ENCODE measurements at regions not wholly inside any gene's neighbourhood (a gene's known extent, or its start where the extent isn't known, plus 50 kb on each side); places are given as distances from the start of the nearest gene placed in this dataset.
A peak's percentile ranks its signal among the peaks of the same experiment; 100 is the strongest.

DNA sequence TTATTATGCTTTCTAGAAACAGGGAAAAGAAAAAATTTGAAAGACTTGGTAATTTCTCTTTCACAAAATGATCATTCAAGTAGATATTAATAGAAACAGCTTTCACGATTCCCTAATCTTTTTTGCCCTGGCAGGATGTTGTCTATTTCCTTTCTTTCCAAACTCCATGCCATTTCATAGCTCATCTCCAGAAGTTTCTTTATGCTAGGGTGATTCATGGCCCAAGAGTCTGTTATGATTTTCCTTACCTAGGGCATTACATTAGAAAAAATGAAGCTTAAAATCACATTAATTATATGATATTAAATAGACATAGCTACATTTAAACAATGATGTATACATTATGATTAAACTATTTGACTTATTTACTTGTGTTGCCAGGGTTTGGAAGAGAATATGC, 762.1 kb downstream of the LTN1 start:
- DNase-seq (ENCODE audit: low spot score), result no peak

DNA sequence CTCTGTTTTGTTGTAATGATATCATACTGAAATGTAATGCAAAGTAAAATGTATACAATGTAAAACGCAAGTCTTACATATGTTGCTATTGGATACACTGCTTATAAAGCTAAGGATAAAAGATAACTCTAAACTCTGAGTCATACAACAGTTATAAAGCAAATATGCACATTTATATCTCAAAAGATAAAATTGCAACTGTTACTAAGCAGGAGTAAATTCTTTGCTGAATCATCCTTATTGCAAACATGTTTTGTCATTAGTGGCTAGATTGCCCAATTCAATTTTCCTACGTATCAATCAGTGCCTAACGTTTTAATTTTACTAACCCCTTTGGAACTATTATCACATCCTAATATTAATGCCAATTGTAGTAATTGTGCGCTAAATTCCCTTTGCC, 762.9 kb downstream of the LTN1 start:
- DNase-seq (ENCODE audit: low spot score), result peak; percentile 12

DNA sequence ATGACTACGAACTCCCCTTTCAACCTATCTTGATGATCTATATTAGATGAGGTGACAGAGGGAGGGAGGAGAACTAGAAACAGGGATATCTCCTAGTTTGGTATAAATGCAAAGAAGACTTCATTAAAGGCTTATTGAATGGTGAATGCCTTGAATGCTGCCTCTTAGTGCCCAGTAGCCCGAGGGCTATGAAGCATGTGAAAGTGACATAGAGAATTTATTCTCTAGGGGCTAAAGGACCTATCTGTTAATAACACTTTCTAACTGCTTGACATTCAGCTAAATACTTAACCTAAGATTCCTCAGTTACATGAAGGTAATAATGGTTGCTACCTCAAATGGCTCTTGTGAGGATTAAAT, 764.1 kb downstream of the LTN1 start:
- DNase-seq (ENCODE audit: low spot score), result no peak

DNA sequence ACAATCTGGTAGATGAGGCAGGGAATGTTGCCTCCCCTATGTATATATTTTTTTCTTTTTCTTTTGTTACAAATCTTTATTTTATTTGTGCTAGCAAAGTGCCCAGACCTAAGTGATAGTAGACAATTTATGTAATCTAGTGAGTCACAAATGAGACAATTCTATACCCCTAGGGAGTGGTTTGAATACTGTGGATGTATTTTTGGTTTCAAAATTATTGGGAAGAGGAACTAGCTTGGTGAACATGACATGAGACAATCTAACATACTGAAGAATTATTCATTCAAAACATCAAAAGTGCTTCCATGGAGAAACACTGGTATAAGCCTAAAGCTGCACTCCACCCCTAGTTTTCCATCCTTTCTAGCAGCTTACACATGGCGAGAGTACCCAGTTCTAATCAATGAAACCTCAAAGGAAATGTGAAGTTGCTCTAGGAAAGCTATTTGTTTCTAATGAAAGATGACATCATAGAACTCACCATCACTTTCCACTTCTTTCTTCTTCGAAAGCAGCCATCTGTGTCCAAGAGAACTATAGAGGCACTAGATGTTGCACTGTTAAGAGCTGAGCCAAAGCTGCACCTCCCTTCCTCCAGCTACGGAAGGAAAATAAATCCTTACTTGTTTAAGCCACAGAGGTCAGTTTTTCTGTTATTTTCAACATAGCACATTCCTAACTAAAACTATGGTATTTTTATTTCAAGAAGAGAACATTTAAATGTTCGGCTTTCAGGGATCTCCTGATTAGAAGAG, 764.6 kb downstream of the LTN1 start:
- no peak for DNase-seq (ENCODE audit: low spot score)

GRCh38 chr21:28226563-28226962, 766.1 kb downstream of the LTN1 start:
- DNase-seq (ENCODE audit: low spot score), result no peak

GRCh38 chr21:28224191-28224726, 768.4 kb downstream of the LTN1 start:
- no peak for DNase-seq (ENCODE audit: low spot score)

GRCh38 chr21:28221984-28222383, 770.7 kb downstream of the LTN1 start:
- no peak for DNase-seq (ENCODE audit: low spot score)

- DNase-seq (ENCODE audit: low spot score), result no peak
Observed at GRCh38 chr21:28220680-28221079, 772.0 kb downstream of the LTN1 start.

- DNase-seq (ENCODE audit: low spot score), result no peak
Observed at GRCh38 chr21:28216976-28217523, 775.6 kb downstream of the LTN1 start.

- no peak for DNase-seq (ENCODE audit: low spot score)
Observed at GRCh38 chr21:28215214-28215954, 777.3 kb downstream of the LTN1 start.

DNA sequence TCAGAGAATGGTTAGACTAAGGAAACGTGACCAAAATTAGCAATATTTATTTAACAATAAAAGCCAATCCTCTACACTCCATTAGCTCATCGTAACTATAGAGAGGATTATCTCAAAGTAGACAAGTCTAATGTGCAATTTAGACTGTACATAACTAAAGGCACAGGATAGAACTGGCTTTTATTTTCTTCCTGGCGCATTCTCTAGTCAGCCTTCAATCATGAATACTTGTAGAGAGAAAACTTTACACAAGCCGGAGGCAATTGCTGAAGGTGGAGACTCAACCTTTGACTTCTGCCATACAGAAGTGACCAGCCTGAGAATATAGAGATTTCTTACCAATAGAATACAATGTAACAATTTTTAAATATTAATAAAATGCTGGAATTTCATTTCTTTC, 777.9 kb downstream of the LTN1 start:
- no peak for DNase-seq (ENCODE audit: low spot score)

GRCh38 chr21:28213261-28213660, 779.4 kb downstream of the LTN1 start:
- no peak for DNase-seq (ENCODE audit: low spot score)

DNA sequence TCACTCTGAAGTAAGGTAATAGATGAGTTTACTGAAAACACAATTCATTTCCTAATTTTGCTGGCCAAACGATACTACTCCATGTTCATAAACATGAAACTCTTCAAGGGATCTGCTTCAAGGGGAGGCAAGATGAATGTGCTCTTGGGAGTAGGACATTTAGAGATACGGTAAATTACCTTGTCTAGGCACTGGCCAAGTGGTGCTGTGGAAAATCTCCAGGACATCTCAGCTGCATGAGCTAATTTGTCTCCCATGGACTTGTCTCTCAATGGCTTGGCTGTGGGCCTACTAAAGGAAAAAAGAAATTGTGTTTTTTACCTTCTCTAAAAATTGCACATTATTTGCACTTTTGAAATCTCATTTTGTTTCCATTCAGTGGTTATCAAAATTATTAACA, 780.6 kb downstream of the LTN1 start:
- DNase-seq (ENCODE audit: low spot score), result no peak

DNA sequence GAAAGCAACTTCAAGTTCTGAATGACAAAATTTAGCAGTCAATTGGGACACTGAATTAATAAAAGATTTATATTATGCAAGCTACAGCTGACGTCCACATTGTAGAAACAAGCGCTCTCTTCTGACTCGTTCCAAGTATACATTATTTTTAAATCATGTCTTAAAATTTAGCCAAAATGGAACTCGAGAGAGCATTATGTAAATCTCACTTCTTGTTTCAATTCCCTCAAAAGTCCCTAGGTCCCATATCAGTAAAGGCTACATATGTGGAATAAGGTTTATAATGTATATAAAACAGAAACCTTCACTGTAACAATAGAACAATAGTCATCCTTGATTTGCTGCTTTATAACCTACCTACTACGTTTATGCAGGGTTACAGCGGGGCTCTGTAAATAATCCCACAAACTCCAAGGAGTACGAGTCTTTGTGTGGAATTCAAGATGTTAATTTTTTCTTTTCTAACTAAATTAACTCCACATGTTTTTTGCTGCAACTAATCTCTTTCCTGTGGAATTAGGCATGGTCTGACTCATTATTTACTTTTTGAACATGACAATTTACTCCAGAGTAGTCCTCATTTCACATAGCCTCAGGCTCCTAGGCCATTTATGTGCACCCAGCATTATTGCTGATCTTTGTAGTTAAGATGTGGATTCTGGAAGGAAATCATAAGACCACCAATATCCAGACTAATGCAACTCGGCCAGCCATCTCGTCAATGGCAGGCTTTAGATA, 785.1 kb downstream of the LTN1 start:
- DNase-seq (ENCODE audit: low spot score), result no peak

DNA sequence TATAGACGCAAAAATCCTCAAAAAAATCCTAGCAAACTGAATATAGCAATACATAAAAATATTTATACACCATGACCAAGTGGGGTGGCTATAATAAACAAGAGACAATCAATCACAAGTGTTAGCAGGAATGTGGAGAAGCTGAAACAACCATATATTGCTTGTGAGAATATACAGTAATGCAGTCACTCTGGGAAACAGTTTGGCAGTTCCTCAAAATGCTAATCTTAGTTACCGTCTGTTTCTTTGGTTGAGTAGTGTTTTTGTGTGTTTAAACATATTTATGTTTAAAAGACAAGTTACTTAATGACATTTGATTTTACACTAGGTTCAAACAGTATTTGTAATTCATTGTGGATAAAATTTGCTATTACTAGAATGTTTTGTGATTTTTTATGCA, 792.0 kb downstream of the LTN1 start:
- no peak for DNase-seq (ENCODE audit: low spot score)

DNA sequence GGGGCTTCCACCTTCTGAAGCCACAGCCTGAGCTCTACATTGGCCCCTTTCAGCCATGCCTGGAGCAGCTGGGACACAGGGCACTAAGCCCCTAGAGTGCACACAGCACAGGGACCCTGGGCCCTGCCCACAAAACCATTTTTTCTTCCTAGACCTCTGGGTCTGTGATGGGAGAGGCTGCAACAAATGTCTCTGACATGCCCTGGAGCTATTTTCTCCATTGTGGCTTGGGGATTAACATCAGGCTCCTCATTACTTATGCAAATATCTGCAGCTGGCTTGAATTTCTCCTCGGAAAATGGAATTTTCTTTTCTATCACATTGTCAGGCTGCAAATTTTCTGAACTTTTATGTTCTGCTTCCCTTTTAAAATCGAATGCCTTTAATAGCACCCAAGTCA, 795.7 kb downstream of the LTN1 start:
- DNase-seq (ENCODE audit: low spot score), result no peak

DNA sequence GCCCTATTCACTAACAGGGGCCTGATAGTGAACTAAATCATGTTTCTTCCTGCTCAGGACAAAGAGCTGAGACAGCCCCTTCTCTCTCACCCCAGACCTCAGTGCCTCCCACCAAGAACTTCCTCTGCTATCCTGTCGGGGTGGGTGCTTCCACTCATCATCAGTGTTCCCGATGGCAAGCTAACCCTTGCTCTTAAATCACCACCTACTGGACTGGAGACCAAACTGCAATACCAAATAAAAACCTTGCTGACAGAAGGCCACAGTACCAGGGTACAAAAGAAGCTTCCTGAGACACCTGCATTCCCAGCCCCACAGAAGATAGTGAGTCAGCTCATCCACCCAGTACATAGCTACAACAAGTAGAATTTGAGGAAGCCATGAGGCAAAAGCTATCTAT, 799.5 kb downstream of the LTN1 start:
- DNase-seq (ENCODE audit: low spot score), result no peak

DNA sequence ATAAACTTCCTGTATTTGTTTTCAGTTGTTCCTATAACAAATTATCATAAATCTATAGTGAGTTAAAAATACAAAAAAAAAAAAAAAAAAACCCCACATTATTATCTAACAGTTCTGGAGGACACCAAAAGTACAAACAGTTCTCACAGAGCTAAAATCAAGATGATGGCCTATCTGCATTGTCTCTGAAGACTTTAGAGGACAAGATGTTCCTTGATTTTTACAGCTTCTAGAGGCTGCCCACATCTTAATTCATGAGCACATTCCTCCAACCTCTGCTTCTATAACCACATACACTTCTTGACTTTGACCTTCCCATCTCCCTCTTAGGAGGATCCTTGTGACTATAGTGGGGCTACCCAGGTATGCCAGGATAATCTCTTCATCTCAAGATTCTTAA, 806.1 kb downstream of the LTN1 start:
- no peak for DNase-seq (ENCODE audit: low spot score)

DNA sequence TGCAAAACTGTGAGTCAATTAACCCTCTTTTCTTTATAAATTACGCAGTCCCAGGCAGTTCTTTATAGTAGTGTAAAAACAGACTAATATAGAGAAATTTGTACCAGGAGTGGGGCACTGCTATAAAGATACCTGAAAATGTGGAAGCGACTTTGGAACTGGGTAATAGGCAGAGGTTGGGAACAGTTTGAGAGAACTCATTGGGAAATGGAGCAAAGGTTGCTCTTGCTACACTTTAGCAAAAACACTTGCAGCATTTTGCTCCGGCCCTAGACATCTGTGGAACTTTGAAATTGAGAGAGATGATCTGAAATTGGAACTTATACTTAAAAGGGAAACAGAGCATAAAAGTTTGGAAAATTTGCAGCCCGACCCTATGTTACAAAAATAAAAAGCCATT, 810.9 kb downstream of the LTN1 start:
- DNase-seq (ENCODE audit: low spot score), result no peak

DNA sequence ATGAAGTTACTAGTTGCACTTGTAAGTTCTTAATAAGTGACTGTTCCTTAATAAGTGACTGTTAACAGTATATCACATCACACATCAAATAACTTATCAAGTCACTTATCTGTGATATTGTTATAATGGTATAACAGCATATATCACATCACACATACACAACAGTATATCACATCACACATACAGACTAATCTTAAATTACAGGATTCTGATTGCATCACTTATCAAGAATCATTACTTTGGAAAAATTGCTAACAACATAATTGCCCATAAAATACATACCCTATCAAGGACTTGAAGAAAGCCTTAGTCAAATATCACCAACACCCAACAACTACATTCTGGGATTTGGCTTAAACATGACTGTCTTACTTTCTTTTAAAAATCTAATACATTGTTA, 813.5 kb downstream of the LTN1 start:
- no peak for DNase-seq (ENCODE audit: low spot score)

- no peak for DNase-seq (ENCODE audit: low spot score)
Observed at GRCh38 chr21:28177124-28177523, 815.6 kb downstream of the LTN1 start.

GRCh38 chr21:28174701-28175100, 818.0 kb downstream of the LTN1 start:
- no peak for DNase-seq (ENCODE audit: low spot score)

GRCh38 chr21:28174006-28174405, 818.7 kb downstream of the LTN1 start:
- DNase-seq (ENCODE audit: low spot score), result no peak

Measured in RKO (cell line).